Aorta (tissue), 5 donors: ENCODE measurements at regions not wholly inside any gene's neighbourhood (a gene's known extent, or its start where the extent isn't known, plus 50 kb on each side); places are given as distances from the start of the nearest gene placed in this dataset.

ENCODE experiments used
- ATAC-seq: fragments of 200-7000 bp; cut with Tn5 transposase; one replicate; pipeline ENCODE4 v1.9.1; 2022; ENCODE audit warnings: moderate library complexity; ENCODE audit not compliant: low FRiP score
- DNase-seq, 2 donors: peaks; one replicate each; pipeline ENCODE4 v3.0.0-alpha.2; 2020
- H3K27ac ChIP-seq, 2 donors: one replicate each; pipeline ENCODE4 v1.5.1; 2013; ENCODE audit warnings: low read length in 2 of 2, mild to moderate bottlenecking in 2 of 2, moderate library complexity in 2 of 2, control low read depth in 1 of 2, inconsistent platforms in 1 of 2, low read depth in 1 of 2
- H3K27me3 ChIP-seq, 2 donors: one replicate each; pipeline ENCODE4 v1.6.1; 2013; ENCODE audit warnings: control low read depth in 1 of 2, low read length in 1 of 2, mild to moderate bottlenecking in 1 of 2, moderate library complexity in 1 of 2; ENCODE audit not compliant: insufficient read depth in 2 of 2, control insufficient read depth in 1 of 2
- H3K36me3 ChIP-seq, 2 donors: one replicate each; pipeline ENCODE4 v1.6.1; 2013; ENCODE audit warnings: control low read depth in 1 of 2, low read length in 1 of 2, mild to moderate bottlenecking in 1 of 2; ENCODE audit not compliant: insufficient read depth in 2 of 2, control insufficient read depth in 1 of 2
- H3K4me1 ChIP-seq, 2 donors: one replicate each; pipeline ENCODE4 v1.6.1; 2013; ENCODE audit warnings: low read length in 2 of 2, control low read depth in 1 of 2, mild to moderate bottlenecking in 1 of 2, moderate library complexity in 1 of 2; ENCODE audit not compliant: insufficient read depth in 2 of 2, control insufficient read depth in 1 of 2
- H3K4me3 ChIP-seq, 2 donors: one replicate each; pipeline ENCODE4 v1.5.1; 2013; ENCODE audit warnings: low read length in 2 of 2, control low read depth in 1 of 2, mild to moderate bottlenecking in 1 of 2
- H3K9me3 ChIP-seq: one replicate; pipeline ENCODE4 v1.6.1; 2013; ENCODE audit warnings: mild to moderate bottlenecking, low read length; ENCODE audit not compliant: control insufficient read depth
- WGBS, 2 donors: extraction: QIAGEN DNeasy Blood & Tissue Kit; methylation state at CpG; one replicate each; pipeline ENCODE4 v1.1.7; 2013; 5-methylcytosine and 5-hydroxymethylcytosine counted together
- intact Hi-C, 2 donors: fragments of 100-400 bp; cut with DNase I; formaldehyde crosslinking; loops; one replicate each; pipeline versions ENCODE4 v1.14.2 to v1.15.0; 2022
- donor health status: healthy with polysubstance abuse.
- donor health status: Bipolar disorder and iron deficiency.
- donor health status: DM: no; HTN: no; CAD: no.
- donor health status: DM: no; HTN: no; CAD: no.
- donor health status: DM: yes; HTN: yes; CAD: no.

DNA sequence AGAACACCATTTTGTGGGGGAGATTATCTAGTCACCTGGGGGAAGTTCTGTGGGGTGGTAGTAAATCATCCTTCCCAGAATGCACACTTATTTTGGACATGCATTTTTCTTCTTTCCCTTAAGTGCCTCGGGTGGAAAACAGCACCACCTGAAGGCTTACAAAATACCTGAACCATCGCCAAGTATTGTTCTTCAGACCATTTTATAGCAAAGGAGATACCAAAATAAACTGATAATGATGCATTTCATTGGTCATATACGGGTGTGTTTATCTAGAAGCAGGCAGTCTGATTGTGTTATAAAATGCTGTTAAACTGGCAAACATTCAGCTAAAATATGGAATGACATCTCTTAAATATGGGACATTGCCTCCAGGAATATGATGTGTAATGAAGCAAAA is 1034.7 kb downstream of the SLITRK1 start:
- DNase-seq (no peak), ATAC-seq (no peak)
- no peaks in the 10 kb centered on the region for H3K36me3 ChIP-seq
- H3K4me3 ChIP-seq, result no peak overlapping the region
- intact Hi-C loops, result no loop called here
- H3K27ac ChIP-seq, result no peak overlapping the region
- H3K9me3 ChIP-seq, result peaks cover 2% of the 10 kb centered on the region
- no peaks in the 10 kb centered on the region for H3K27me3 ChIP-seq
- 60 to 69% methylated on average over 3 of the region's 3 CpGs for WGBS, 2 donors
- no peaks in the 10 kb centered on the region for H3K4me1 ChIP-seq

DNA sequence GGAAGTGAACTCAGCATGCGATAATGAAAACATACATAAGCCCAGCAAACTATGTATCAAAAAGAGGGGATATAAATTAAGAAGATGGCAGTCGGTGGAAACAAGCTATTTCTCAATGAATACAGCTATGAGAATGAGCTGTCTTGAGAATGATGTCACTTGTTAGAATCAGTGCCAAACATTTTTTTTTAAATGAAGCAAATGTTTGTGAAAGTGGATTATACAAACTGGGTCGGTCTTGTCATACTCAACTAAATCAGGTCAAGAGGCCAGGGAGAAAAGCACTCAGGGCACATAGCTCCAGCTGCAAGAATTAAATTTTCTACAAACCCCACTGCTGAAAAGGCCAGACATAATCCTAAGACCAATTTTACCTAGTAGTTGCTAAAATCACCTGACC is 1048.4 kb downstream of the SLITRK1 start:
- ATAC-seq (no peak), DNase-seq (no peak)
- intact Hi-C loops, result no loop called here
- no peaks in the 10 kb centered on the region for H3K4me1 ChIP-seq
- H3K9me3 ChIP-seq, result no peaks in the 10 kb centered on the region
- no peak overlapping the region for H3K27ac ChIP-seq
- H3K27me3 ChIP-seq, result no peaks in the 10 kb centered on the region
- no peak overlapping the region for H3K4me3 ChIP-seq
- no peaks in the 10 kb centered on the region for H3K36me3 ChIP-seq
- WGBS, 2 donors, result 18 to 28% methylated on average over 3 of the region's 3 CpGs

DNA sequence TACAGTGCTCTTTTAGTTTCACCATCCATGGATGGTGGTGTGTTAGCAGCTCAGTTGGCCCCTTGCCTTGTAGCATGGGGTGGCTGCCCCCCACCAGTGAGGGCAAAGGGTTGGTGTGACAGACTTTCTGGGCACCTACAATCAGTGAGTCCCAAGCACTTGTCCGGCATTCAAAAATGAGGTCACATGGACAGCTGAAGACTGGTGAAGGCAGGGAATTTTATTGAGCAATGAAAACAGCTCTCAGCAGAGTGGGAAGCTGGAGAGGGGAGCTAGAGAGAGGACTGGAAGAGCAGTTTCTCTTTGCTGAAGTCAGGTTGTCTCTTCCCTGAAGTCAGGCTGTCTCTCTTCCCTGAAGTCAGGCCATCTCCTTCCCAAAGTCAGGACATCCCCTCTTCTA is 1053.2 kb downstream of the SLITRK1 start:
- intact Hi-C loops, result no loop called here
- Histone ChIP-seq H3K36me3 (no peaks in the 10 kb centered on the region), H3K27ac (no peak overlapping the region), H3K9me3 (no peaks in the 10 kb centered on the region), H3K4me1 (no peaks in the 10 kb centered on the region), H3K4me3 (no peak overlapping the region), H3K27me3 (no peaks in the 10 kb centered on the region)
- 95% methylated on average over 1 of the region's 1 CpG for WGBS, 2 donors
- ATAC-seq (no peak), DNase-seq (no peak)

DNA sequence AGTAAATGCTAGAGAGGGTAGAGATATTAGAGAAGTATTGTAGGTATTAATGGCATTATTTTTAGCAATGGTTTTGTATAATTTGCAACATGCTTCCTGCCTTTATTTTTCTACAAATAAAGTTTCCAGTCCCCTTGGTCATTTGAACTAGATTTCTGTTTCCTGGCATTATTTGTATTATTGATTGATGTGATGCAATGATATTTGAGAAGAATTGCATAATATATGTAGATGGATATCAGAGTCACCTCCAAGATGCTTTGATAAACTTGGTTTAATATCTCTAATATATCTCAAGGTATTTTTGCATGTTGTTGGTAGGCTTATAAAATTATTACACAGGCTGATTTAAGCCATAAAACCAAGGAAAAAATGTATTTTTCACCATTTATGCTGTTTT is 1054.5 kb downstream of the SLITRK1 start:
- intact Hi-C loops, result no loop called here
- no peak for ATAC-seq
- no peaks in the 10 kb centered on the region for H3K9me3 ChIP-seq

DNA sequence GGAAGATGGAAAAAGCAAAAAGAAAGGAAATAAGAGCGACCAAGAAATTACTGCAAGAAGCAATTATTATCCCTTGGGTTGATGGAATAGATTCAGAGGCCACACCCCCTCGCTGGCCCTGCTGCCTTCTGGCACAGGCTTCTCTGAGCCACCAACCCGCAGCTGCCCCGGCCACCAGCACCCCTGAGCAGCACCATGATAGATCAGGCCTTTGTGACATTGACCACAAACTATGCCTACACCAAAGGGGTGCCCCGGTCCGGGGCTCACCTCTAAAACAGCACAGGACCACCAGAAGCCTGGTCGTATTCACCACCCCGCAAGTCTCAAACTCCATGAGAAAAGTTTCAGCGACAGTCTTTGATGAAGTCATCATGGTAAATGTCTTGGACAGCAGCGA is 1059.3 kb downstream of the SLITRK1 start:
- H3K4me3 ChIP-seq, result no peak overlapping the region
- H3K9me3 ChIP-seq, result no peaks in the 10 kb centered on the region
- WGBS, 2 donors, result 95 to 96% methylated on average over 10 of the region's 10 CpGs
- intact Hi-C loops, result no loop called here
- H3K27me3 ChIP-seq, result no peaks in the 10 kb centered on the region
- H3K27ac ChIP-seq, result no peak overlapping the region
- H3K4me1 ChIP-seq, result no peaks in the 10 kb centered on the region
- no peaks in the 10 kb centered on the region for H3K36me3 ChIP-seq
- ATAC-seq, result no peak
- peak in 1 of 2 donors; percentile 44 for DNase-seq

More for the DNA sequence above, 1054.5 kb downstream of the SLITRK1 start:
- no peak for DNase-seq
- Histone ChIP-seq H3K27ac (no peak overlapping the region), H3K36me3 (no peaks in the 10 kb centered on the region), H3K4me3 (no peak overlapping the region), H3K27me3 (no peaks in the 10 kb centered on the region), H3K4me1 (no peaks in the 10 kb centered on the region)

DNA sequence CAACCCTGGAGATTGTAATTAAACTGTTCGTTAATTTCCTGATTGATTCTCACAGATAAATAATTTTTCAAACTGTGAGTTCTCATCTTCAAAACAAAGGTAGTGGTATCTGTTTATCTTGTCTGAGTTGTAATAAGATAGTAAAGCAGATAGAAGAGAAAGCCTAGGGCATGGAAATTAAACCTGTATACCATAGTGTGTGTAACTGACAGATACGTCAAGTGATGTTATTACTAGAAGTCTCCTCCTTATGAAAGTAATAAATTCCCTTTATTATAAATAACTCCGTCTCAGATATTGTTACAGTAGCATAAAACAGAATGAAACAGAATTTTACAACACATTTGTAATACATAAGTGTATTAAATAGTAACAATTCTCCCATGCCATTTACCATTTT is 1065.1 kb downstream of the SLITRK1 start:
- H3K4me1 ChIP-seq, result no peaks in the 10 kb centered on the region
- H3K27me3 ChIP-seq, result no peaks in the 10 kb centered on the region
- no peak overlapping the region for H3K27ac ChIP-seq
- no peak for DNase-seq
- intact Hi-C loops, result no loop called here
- no peak overlapping the region for H3K4me3 ChIP-seq
- no peaks in the 10 kb centered on the region for H3K9me3 ChIP-seq
- ATAC-seq, result no peak
- H3K36me3 ChIP-seq, result no peaks in the 10 kb centered on the region
- WGBS, 2 donors, result 86 to 93% methylated on average over 3 of the region's 3 CpGs

DNA sequence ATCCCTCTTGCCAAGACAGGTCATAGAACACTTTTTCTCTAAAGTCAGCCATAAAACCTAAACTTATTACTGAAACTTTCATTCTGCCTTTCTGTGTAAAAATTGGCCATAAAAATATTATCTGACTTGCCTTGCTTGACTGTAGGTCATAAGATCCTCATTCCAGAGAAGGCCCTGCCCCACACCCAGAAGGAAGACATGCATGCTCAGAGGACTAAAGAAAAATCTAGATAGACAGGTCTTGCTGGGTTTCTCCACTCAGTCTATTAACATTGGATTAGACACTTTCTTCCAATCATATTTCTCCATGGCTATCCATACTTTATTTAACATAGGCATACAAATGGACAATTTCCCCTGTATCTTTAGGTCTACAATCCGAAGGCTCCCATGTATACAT is 1066.5 kb downstream of the SLITRK1 start:
- no peaks in the 10 kb centered on the region for H3K27me3 ChIP-seq
- H3K36me3 ChIP-seq, result no peaks in the 10 kb centered on the region
- no peak for DNase-seq
- no peaks in the 10 kb centered on the region for H3K9me3 ChIP-seq
- no peaks in the 10 kb centered on the region for H3K4me1 ChIP-seq
- WGBS, 2 donors, result 87 to 92% methylated on average over 1 of the region's 1 CpG
- no peak overlapping the region for H3K27ac ChIP-seq
- intact Hi-C loops, result no loop called here
- no peak for ATAC-seq
- no peak overlapping the region for H3K4me3 ChIP-seq

DNA sequence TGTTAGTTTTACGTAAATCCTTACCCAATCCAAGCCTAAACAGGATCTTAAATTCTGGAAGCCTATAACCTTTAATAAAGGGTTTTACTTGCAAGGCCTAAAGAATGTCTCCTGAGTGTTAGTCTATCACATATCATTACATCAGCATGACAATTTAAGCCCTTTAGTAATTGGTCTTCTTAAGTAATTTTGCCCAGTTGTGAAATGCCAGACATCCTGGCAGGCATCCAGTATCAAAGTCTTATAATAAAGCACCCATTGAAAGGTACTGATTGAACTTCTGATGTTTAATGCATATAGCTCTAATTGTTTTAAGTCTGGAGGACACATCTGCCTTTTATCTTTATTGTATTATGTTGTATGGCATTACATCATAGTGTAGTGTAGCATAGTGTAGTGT is 1078.9 kb downstream of the SLITRK1 start:
- ATAC-seq (no peak), DNase-seq (no peak)
- Histone ChIP-seq H3K4me3 (no peak overlapping the region), H3K9me3 (no peaks in the 10 kb centered on the region), H3K36me3 (no peaks in the 10 kb centered on the region), H3K27ac (no peak overlapping the region), H3K27me3 (no peaks in the 10 kb centered on the region), H3K4me1 (no peaks in the 10 kb centered on the region)
- 98 to 100% methylated on average over 1 of the region's 1 CpG for WGBS, 2 donors
- intact Hi-C loops, result no loop called here

DNA sequence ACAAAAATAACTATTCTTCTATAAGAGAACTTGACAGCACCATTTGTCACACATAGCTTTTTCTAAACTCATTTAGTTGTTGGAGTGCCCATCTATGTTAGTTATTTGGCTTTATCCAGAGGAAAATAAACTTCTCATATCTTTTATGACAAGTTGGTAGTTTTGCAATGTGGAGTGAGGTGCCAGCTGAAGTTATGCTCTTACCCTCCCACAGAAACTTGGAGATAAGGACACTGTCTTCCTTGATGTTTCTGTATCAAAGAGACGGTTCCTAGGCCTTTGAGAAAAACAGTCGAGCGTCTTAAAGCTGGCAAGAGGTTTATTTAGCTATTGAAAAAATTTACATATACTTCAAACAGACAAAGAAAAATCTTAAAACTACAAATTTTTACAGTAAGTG is 1079.7 kb downstream of the SLITRK1 start:
- Histone ChIP-seq H3K9me3 (no peaks in the 10 kb centered on the region), H3K4me1 (no peaks in the 10 kb centered on the region), H3K4me3 (no peak overlapping the region), H3K27ac (no peak overlapping the region), H3K36me3 (no peaks in the 10 kb centered on the region), H3K27me3 (no peaks in the 10 kb centered on the region)
- DNase-seq (no peak), ATAC-seq (no peak)
- intact Hi-C loops, result no loop called here
- WGBS, 2 donors, result 69 to 71% methylated on average over 3 of the region's 3 CpGs
